ENCODE measurements at regions not wholly inside any gene's neighbourhood (a gene's known extent, or its start where the extent isn't known, plus 50 kb on each side); places are given as distances from the start of the nearest gene placed in this dataset.

- Mint-ChIP-seq H3K36me3 (ENCODE audit: insufficient read depth, unreplicated experiment) (no peaks in the 10 kb centered on the region), H3K27me3 (ENCODE audit: insufficient read depth, unreplicated experiment) (no peaks in the 10 kb centered on the region), H3K4me1 (ENCODE audit: insufficient read depth, unreplicated experiment) (no peaks in the 10 kb centered on the region), H3K9me3 (ENCODE audit: unreplicated experiment) (no peaks in the 10 kb centered on the region), H3K4me3 (ENCODE audit: unreplicated experiment) (no peak overlapping the region), H3K27ac (ENCODE audit: low read depth, unreplicated experiment) (no peak overlapping the region)
- TF ChIP-seq CTCF (IDR thresholded peaks at IDR 0.05; ENCODE audit: unreplicated experiment), result no peak
- DNase-seq (ENCODE audit: unreplicated experiment), result no peak
- POLR2A ChIA-PET, result interaction anchor here (0.6 to 0.8 kb wide), 4 partner anchors 9 to 1960 kb away, joined by 3 to 4 read pairs (median 3); no protein-coding TSS in a partner anchor
- intact Hi-C loops (cut with micrococcal nuclease), result no loop called here
- no TSS peak for BruUV-seq (replicated peaks)
- CTCF ChIA-PET, result interaction anchor here (0.6 to 1.3 kb wide), 6 partner anchors 11 to 1297 kb away, joined by 3 to 4 read pairs (median 3); no protein-coding TSS in a partner anchor
These were observed 916.7 kb upstream of the B3GALT2 start for GRCh38 chr1:194103101-194103500.

GRCh38 chr1:194102607-194103006, 916.2 kb upstream of the B3GALT2 start:
- Mint-ChIP-seq H3K4me3 (ENCODE audit: unreplicated experiment) (no peak overlapping the region), H3K4me1 (ENCODE audit: insufficient read depth, unreplicated experiment) (no peaks in the 10 kb centered on the region), H3K36me3 (ENCODE audit: insufficient read depth, unreplicated experiment) (no peaks in the 10 kb centered on the region), H3K27me3 (ENCODE audit: insufficient read depth, unreplicated experiment) (no peaks in the 10 kb centered on the region), H3K27ac (ENCODE audit: low read depth, unreplicated experiment) (no peak overlapping the region), H3K9me3 (ENCODE audit: unreplicated experiment) (no peaks in the 10 kb centered on the region)
- peak; percentile 16 for DNase-seq (ENCODE audit: unreplicated experiment)
- intact Hi-C loops (cut with micrococcal nuclease), result no loop called here
- POLR2A ChIA-PET, result interaction anchor here (0.6 to 0.8 kb wide), 3 partner anchors 10 to 1961 kb away, joined by 3 to 4 read pairs (median 3); no protein-coding TSS in a partner anchor
- TF ChIP-seq CTCF (IDR thresholded peaks at IDR 0.05; ENCODE audit: unreplicated experiment), result no peak
- BruUV-seq (replicated peaks), result no TSS peak
- CTCF ChIA-PET, result interaction anchor here (0.6 to 1.3 kb wide), 7 partner anchors 10 to 913 kb away, joined by 3 to 4 read pairs (median 3); no protein-coding TSS in a partner anchor

GRCh38 chr1:194084755-194085154, 898.3 kb upstream of the B3GALT2 start:
- Mint-ChIP-seq H3K4me1 (ENCODE audit: insufficient read depth, unreplicated experiment) (no peaks in the 10 kb centered on the region), H3K27ac (ENCODE audit: low read depth, unreplicated experiment) (no peak overlapping the region), H3K36me3 (ENCODE audit: insufficient read depth, unreplicated experiment) (no peaks in the 10 kb centered on the region), H3K9me3 (ENCODE audit: unreplicated experiment) (no peaks in the 10 kb centered on the region), H3K4me3 (ENCODE audit: unreplicated experiment) (no peak overlapping the region), H3K27me3 (ENCODE audit: insufficient read depth, unreplicated experiment) (no peaks in the 10 kb centered on the region)
- no TSS peak for BruUV-seq (replicated peaks)
- no peak for DNase-seq (ENCODE audit: unreplicated experiment)
- ChIA-PET POLR2A (no interaction called here), CTCF (interaction anchor here (0.5 kb wide), 1 partner anchor 501 kb away, joined by 3 read pairs; no protein-coding TSS in a partner anchor)
- no peak for TF ChIP-seq CTCF (IDR thresholded peaks at IDR 0.05; ENCODE audit: unreplicated experiment)
- intact Hi-C loops (cut with micrococcal nuclease), result no loop called here

GRCh38 chr1:194081444-194081843, 895.0 kb upstream of the B3GALT2 start:
- H3K27me3 Mint-ChIP-seq (ENCODE audit: insufficient read depth, unreplicated experiment), result no peaks in the 10 kb centered on the region
- CTCF ChIA-PET, result no interaction called here
- no peak overlapping the region for H3K27ac Mint-ChIP-seq (ENCODE audit: low read depth, unreplicated experiment)
- H3K9me3 Mint-ChIP-seq (ENCODE audit: unreplicated experiment), result no peaks in the 10 kb centered on the region
- no peaks in the 10 kb centered on the region for H3K4me1 Mint-ChIP-seq (ENCODE audit: insufficient read depth, unreplicated experiment)
- no peak overlapping the region for H3K4me3 Mint-ChIP-seq (ENCODE audit: unreplicated experiment)
- H3K36me3 Mint-ChIP-seq (ENCODE audit: insufficient read depth, unreplicated experiment), result no peaks in the 10 kb centered on the region
- intact Hi-C loops (cut with micrococcal nuclease), result no loop called here
- no peak for DNase-seq (ENCODE audit: unreplicated experiment)
- TF ChIP-seq CTCF (IDR thresholded peaks at IDR 0.05; ENCODE audit: unreplicated experiment), result no peak
- POLR2A ChIA-PET, result no interaction called here
- BruUV-seq (replicated peaks), result no TSS peak
